A673 (cell line): ENCODE measurements at regions not wholly inside any gene's neighbourhood (a gene's known extent, or its start where the extent isn't known, plus 50 kb on each side); places are given as distances from the start of the nearest gene placed in this dataset.

Experiments
- EZH2 ChIP-seq: fragments of 200-600 bp; sonication (generic); IDR thresholded peaks from 2 replicates; pipeline ENCODE4 v1.6.1; 2017; ENCODE audit warnings: borderline replicate concordance, low read depth, mild to moderate bottlenecking, mixed read lengths, antibody characterized with exemption, low read length; ENCODE audit not compliant: poor library complexity, severe bottlenecking
- TF ChIP-seq, protein P1 (sequence below): fragments of 300-800, 200-600 bp; sonication (generic); conservative IDR thresholded peaks from 2 replicates; pipeline ENCODE4 v1.5.1; 2017; ENCODE audit warnings: low read depth, mild to moderate bottlenecking, antibody characterized with exemption, low read length, moderate library complexity, mixed read lengths

DNA sequence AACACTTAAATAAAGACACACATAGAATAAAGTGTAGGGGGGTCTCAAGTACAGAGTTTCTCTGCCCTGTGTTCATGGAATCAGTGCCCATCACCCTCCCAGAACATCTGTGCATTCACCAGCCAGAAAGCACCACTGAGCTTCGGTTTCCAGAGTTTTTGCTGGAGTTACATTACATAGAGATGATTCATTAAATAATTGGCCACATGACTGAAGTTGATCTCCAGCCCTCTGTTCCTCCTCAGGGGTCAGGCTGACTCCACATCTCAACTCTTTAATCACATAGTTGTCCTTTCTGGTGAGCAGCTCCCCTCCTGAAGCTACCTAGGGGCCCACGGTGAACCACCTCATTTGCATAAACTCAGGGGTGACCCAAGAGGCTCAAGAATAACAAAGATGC, 129.8 kb downstream of the METTL4 start:
- TF ChIP-seq, protein P1, sequence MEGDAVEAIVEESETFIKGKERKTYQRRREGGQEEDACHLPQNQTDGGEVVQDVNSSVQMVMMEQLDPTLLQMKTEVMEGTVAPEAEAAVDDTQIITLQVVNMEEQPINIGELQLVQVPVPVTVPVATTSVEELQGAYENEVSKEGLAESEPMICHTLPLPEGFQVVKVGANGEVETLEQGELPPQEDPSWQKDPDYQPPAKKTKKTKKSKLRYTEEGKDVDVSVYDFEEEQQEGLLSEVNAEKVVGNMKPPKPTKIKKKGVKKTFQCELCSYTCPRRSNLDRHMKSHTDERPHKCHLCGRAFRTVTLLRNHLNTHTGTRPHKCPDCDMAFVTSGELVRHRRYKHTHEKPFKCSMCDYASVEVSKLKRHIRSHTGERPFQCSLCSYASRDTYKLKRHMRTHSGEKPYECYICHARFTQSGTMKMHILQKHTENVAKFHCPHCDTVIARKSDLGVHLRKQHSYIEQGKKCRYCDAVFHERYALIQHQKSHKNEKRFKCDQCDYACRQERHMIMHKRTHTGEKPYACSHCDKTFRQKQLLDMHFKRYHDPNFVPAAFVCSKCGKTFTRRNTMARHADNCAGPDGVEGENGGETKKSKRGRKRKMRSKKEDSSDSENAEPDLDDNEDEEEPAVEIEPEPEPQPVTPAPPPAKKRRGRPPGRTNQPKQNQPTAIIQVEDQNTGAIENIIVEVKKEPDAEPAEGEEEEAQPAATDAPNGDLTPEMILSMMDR = no peak
- TF ChIP-seq EZH2 = no peak
